HepG2 (cell line): ENCODE measurements at regions not wholly inside any gene's neighbourhood (a gene's known extent, or its start where the extent isn't known, plus 50 kb on each side); places are given as distances from the start of the nearest gene placed in this dataset.
A peak's percentile ranks its signal among the peaks of the same experiment; 100 is the strongest.

Experiments used
- DPF2 ChIP-seq: sonication (generic); formaldehyde crosslinking; IDR thresholded peaks from 2 replicates; pipeline ENCODE4 v1.4.0; 2020; ENCODE audit warnings: mild to moderate bottlenecking, low read depth, missing genetic modification reagents, borderline replicate concordance
- HNF4A ChIP-seq: sonication (generic); formaldehyde crosslinking; IDR thresholded peaks from 2 replicates; pipeline ENCODE4 v1.4.0; 2020; ENCODE audit warnings: missing genetic modification reagents
- HOMEZ ChIP-seq: IDR thresholded peaks from 2 replicates; pipeline ENCODE4 v1.6.1; 2016; ENCODE audit warnings: low read depth
- MAZ ChIP-seq, 2 experiments: sonication (generic) in 1 of 2; formaldehyde crosslinking in 1 of 2; IDR thresholded peaks; 2 replicates each; pipeline versions ENCODE4 v1.5.0 to v1.6.1; 2012 to 2020; ENCODE audit warnings: low read depth in 2 of 2, mild to moderate bottlenecking in 2 of 2, borderline replicate concordance in 1 of 2, improper control_type of control experiment in 1 of 2, low read length in 1 of 2, missing genetic modification reagents in 1 of 2, moderate library complexity in 1 of 2
- MYC ChIP-seq: sonication (generic); formaldehyde crosslinking; IDR thresholded peaks from 2 replicates; pipeline ENCODE4 v1.9.0; 2021; ENCODE audit warnings: missing genetic modification reagents, borderline replicate concordance
- PCBP2 ChIP-seq: fragments of 200-400 bp; formaldehyde crosslinking; optimal IDR thresholded peaks from 2 replicates; pipeline ENCODE3; 2018; ENCODE audit warnings: low read length, low read depth; ENCODE audit not compliant: poor library complexity, severe bottlenecking
- PHF8 ChIP-seq: sonication (generic); formaldehyde crosslinking; IDR thresholded peaks from 2 replicates; pipeline ENCODE4 v1.5.0; 2020; ENCODE audit warnings: missing genetic modification reagents
- POLR2AphosphoS5 ChIP-seq: IDR thresholded peaks from 2 replicates; pipeline ENCODE4 v1.6.1; 2012; ENCODE audit warnings: low read depth, low read length
- RBFOX2 ChIP-seq: fragments of 200-400 bp; formaldehyde crosslinking; IDR thresholded peaks from 2 replicates; pipeline ENCODE4 v1.6.1; 2017; ENCODE audit warnings: low read depth, mild to moderate bottlenecking, low read length
- TBL1XR1 ChIP-seq: fragments of 150-350 bp; IDR thresholded peaks from 2 replicates; pipeline ENCODE4 v1.6.1; 2014; ENCODE audit warnings: borderline replicate concordance, low read length; ENCODE audit not compliant: partially characterized antibody
- ZKSCAN8 ChIP-seq: IDR thresholded peaks from 2 replicates; pipeline ENCODE4 v1.6.1; 2016; ENCODE audit warnings: borderline replicate concordance, missing genetic modification reagents, missing compliant biosample characterization
- ZNF275 ChIP-seq: sonication (generic); formaldehyde crosslinking; IDR thresholded peaks from 2 replicates; pipeline ENCODE4 v1.8.0; 2022; ENCODE audit warnings: missing genetic modification reagents, mild to moderate bottlenecking, inconsistent platforms, borderline replicate concordance
- ZNF282 ChIP-seq: fragments of 450-650 bp; IDR thresholded peaks from 2 replicates; pipeline ENCODE4 v1.6.1; 2018; ENCODE audit not compliant: partially characterized antibody
- ZNF577 ChIP-seq: sonication (generic); formaldehyde crosslinking; IDR thresholded peaks from 2 replicates; pipeline ENCODE4 v1.4.0; 2020; ENCODE audit warnings: mild to moderate bottlenecking, low read depth, missing genetic modification reagents, borderline replicate concordance
- ZNF678 ChIP-seq: sonication (generic); formaldehyde crosslinking; IDR thresholded peaks from 2 replicates; pipeline ENCODE4 v1.4.0; 2020; ENCODE audit warnings: mild to moderate bottlenecking, missing genetic modification reagents
- ZNF772 ChIP-seq: sonication (generic); formaldehyde crosslinking; IDR thresholded peaks from 2 replicates; pipeline ENCODE4 v1.5.0; 2020; ENCODE audit warnings: mild to moderate bottlenecking, missing genetic modification reagents
- TF ChIP-seq, protein P1 (sequence below): sonication (generic); formaldehyde crosslinking; IDR thresholded peaks from 2 replicates; pipeline ENCODE4 v1.4.0; 2020; ENCODE audit warnings: missing genetic modification reagents, borderline replicate concordance
- TF ChIP-seq, protein P2 (sequence below): sonication (generic); formaldehyde crosslinking; IDR thresholded peaks from 2 replicates; pipeline ENCODE4 v1.4.0; 2020; ENCODE audit warnings: missing genetic modification reagents, low read depth, mild to moderate bottlenecking, borderline replicate concordance
- TF ChIP-seq, protein P3 (sequence below): sonication (generic); formaldehyde crosslinking; IDR thresholded peaks from 2 replicates; pipeline ENCODE4 v1.4.0; 2020; ENCODE audit warnings: missing genetic modification reagents, borderline replicate concordance

- TF ChIP-seq, protein P1, sequence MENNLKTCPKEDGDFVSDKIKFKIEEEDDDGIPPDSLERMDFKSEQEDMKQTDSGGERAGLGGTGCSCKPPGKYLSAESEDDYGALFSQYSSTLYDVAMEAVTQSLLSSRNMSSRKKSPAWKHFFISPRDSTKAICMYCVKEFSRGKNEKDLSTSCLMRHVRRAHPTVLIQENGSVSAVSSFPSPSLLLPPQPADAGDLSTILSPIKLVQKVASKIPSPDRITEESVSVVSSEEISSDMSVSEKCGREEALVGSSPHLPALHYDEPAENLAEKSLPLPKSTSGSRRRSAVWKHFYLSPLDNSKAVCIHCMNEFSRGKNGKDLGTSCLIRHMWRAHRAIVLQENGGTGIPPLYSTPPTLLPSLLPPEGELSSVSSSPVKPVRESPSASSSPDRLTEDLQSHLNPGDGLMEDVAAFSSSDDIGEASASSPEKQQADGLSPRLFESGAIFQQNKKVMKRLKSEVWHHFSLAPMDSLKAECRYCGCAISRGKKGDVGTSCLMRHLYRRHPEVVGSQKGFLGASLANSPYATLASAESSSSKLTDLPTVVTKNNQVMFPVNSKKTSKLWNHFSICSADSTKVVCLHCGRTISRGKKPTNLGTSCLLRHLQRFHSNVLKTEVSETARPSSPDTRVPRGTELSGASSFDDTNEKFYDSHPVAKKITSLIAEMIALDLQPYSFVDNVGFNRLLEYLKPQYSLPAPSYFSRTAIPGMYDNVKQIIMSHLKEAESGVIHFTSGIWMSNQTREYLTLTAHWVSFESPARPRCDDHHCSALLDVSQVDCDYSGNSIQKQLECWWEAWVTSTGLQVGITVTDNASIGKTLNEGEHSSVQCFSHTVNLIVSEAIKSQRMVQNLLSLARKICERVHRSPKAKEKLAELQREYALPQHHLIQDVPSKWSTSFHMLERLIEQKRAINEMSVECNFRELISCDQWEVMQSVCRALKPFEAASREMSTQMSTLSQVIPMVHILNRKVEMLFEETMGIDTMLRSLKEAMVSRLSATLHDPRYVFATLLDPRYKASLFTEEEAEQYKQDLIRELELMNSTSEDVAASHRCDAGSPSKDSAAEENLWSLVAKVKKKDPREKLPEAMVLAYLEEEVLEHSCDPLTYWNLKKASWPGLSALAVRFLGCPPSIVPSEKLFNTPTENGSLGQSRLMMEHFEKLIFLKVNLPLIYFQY, result peak; percentile 67; the same call in 1 of the 2 replicates
- TF ChIP-seq MYC (CRISPR knock-in tag) (peak; percentile 79; the same call in 1 of the 2 replicates), PHF8 (CRISPR knock-in tag) (no peak), POLR2AphosphoS5 (no peak), ZKSCAN8 (CRISPR knock-in tag) (peak; percentile 98), ZNF772 (CRISPR knock-in tag) (peak; percentile 48; the same call in 1 of the 2 replicates), DPF2 (CRISPR knock-in tag) (no peak), ZNF577 (CRISPR knock-in tag) (no peak), RBFOX2 (no peak), HNF4A (CRISPR knock-in tag) (no peak), PCBP2 (no peak), HOMEZ (CRISPR knock-in tag) (peak; percentile 48; the same call in 1 of the 2 replicates), ZNF282 (no peak), TBL1XR1 (no peak), ZNF678 (CRISPR knock-in tag) (no peak), ZNF275 (CRISPR knock-in tag) (no peak), MAZ (IDR thresholded peaks at IDR 0.05; ENCODE audit: borderline replicate concordance, low read depth, low read length) (no peak), MAZ (CRISPR knock-in tag; IDR thresholded peaks at IDR 0.05; ENCODE audit: low read depth) (0 out of 2 replicates have a peak, but pooled peaks have one; percentile 36)
- TF ChIP-seq, protein P2, sequence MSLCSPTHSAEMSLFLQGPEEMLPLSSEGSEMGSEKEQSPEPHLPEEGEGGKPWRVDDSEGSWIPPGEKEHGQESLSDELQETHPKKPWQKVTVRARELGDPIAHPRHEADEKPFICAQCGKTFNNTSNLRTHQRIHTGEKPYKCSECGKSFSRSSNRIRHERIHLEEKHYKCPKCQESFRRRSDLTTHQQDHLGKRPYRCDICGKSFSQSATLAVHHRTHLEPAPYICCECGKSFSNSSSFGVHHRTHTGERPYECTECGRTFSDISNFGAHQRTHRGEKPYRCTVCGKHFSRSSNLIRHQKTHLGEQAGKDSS (CRISPR knock-in tag), result no peak
- TF ChIP-seq, protein P3, sequence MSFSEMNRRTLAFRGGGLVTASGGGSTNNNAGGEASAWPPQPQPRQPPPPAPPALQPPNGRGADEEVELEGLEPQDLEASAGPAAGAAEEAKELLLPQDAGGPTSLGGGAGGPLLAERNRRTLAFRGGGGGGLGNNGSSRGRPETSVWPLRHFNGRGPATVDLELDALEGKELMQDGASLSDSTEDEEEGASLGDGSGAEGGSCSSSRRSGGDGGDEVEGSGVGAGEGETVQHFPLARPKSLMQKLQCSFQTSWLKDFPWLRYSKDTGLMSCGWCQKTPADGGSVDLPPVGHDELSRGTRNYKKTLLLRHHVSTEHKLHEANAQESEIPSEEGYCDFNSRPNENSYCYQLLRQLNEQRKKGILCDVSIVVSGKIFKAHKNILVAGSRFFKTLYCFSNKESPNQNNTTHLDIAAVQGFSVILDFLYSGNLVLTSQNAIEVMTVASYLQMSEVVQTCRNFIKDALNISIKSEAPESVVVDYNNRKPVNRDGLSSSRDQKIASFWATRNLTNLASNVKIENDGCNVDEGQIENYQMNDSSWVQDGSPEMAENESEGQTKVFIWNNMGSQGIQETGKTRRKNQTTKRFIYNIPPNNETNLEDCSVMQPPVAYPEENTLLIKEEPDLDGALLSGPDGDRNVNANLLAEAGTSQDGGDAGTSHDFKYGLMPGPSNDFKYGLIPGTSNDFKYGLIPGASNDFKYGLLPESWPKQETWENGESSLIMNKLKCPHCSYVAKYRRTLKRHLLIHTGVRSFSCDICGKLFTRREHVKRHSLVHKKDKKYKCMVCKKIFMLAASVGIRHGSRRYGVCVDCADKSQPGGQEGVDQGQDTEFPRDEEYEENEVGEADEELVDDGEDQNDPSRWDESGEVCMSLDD (CRISPR knock-in tag), result no peak
Measured at GRCh38 chr12:92034858-92035401, 110.7 kb downstream of the BTG1 start (continued).
